Stimulated activated naive CD8-positive, alpha-beta T cell treated with anti-CD3 and anti-CD28 coated beads, Interleukin-15, Interleukin-2, amounts not matched to agents 100 ng/mL and 50 ng/mL, for 24 hours (primary cell): ENCODE measurements at regions not wholly inside any gene's neighbourhood (a gene's known extent, or its start where the extent isn't known, plus 50 kb on each side); places are given as distances from the start of the nearest gene placed in this dataset.
"Not testable (repeated sequence)": the region's sequence is repeated elsewhere in the genome, so short reads cannot be mapped to it uniquely, and the experiment has no call there.

ENCODE experiments used
- H3K27ac Mint-ChIP-seq: one replicate; pipeline ENCODE4 v1.8.0; 2021; ENCODE audit warnings: mild to moderate bottlenecking, mixed read lengths
- H3K27me3 Mint-ChIP-seq: one replicate; pipeline ENCODE4 v1.8.0; 2021; ENCODE audit warnings: mixed read lengths
- H3K36me3 Mint-ChIP-seq: one replicate; pipeline ENCODE4 v1.8.0; 2021; ENCODE audit warnings: low read depth, mixed read lengths
- H3K4me1 Mint-ChIP-seq: one replicate; pipeline ENCODE4 v1.8.0; 2021; ENCODE audit warnings: low read depth, mixed read lengths
- H3K4me3 Mint-ChIP-seq: one replicate; pipeline ENCODE4 v1.8.0; 2021; ENCODE audit warnings: mild to moderate bottlenecking, mixed read lengths
- H3K9me3 Mint-ChIP-seq: one replicate; pipeline ENCODE4 v1.8.0; 2021; ENCODE audit warnings: mixed read lengths

DNA sequence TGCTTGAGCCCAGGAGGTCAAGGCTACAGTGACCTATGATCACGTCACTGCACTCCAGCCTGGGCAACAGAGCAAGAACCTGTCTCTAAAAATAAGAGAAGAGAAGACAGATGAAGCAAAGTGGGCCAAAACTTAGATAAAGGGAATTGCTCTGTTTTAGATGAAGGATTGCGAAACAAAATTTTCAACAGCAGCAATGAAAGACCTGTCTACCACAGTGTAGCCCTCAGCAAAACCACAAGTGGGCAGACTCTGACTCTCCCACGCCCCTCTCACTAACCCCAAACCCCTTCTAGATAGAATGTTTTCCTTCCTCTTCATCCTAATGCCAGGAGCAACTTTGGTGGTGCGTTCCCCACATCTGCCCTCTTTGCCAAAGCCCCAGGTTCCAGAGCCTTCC, 105.6 kb upstream of the ALDH3B2 start:
- Mint-ChIP-seq H3K4me3 (no peak overlapping the region), H3K36me3 (no peaks in the 10 kb centered on the region), H3K27me3 (peaks cover 4% of the 10 kb centered on the region), H3K4me1 (peaks cover 4% of the 10 kb centered on the region), H3K9me3 (no peaks in the 10 kb centered on the region), H3K27ac (no peak overlapping the region)

GRCh38 chr11:67779189-67779875, 104.9 kb upstream of the ALDH3B2 start:
- not testable (repeated sequence) for H3K36me3 Mint-ChIP-seq, H3K9me3 Mint-ChIP-seq, H3K27me3 Mint-ChIP-seq, H3K27ac Mint-ChIP-seq, H3K4me1 Mint-ChIP-seq, H3K4me3 Mint-ChIP-seq

GRCh38 chr11:67776852-67777520, 102.6 kb upstream of the ALDH3B2 start:
- no peaks in the 10 kb centered on the region for H3K36me3 Mint-ChIP-seq
- H3K4me3 Mint-ChIP-seq, result no peak overlapping the region
- peaks cover 4% of the 10 kb centered on the region for H3K4me1 Mint-ChIP-seq
- H3K27me3 Mint-ChIP-seq, result peaks cover 9% of the 10 kb centered on the region
- no peak overlapping the region for H3K27ac Mint-ChIP-seq
- no peaks in the 10 kb centered on the region for H3K9me3 Mint-ChIP-seq

- H3K27ac Mint-ChIP-seq, H3K4me3 Mint-ChIP-seq, H3K9me3 Mint-ChIP-seq, H3K36me3 Mint-ChIP-seq, H3K4me1 Mint-ChIP-seq: not testable (repeated sequence)
- peaks cover 11% of the 10 kb centered on the region for H3K27me3 Mint-ChIP-seq
Observed at GRCh38 chr11:67774175-67774574, 99.8 kb upstream of the ALDH3B2 start.

- not testable (repeated sequence) for H3K4me3 Mint-ChIP-seq, H3K4me1 Mint-ChIP-seq, H3K27me3 Mint-ChIP-seq, H3K9me3 Mint-ChIP-seq, H3K27ac Mint-ChIP-seq, H3K36me3 Mint-ChIP-seq
Observed at GRCh38 chr11:67768001-67768730, 93.7 kb upstream of the ALDH3B2 start.

DNA sequence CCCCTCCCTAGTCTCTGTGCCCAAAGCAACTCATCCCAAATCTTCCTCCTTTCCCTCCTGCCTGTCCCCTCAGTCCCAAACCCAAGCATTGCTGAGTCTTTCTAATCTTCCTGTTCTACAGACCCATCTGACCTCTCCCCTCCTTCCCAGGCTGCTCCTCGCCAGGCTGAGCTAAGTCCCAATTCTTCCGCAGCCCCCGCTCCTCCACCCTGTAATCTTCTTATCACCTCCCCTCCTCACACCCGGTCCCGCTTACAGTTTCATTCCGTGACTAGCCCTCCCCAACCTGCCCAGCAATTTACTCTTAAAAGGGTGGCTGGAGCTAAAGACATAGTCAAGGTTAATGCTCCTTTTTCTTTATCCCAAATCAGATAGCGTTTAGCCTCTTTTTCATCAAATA, 86.8 kb upstream of the ALDH3B2 start:
- H3K36me3 Mint-ChIP-seq, H3K27me3 Mint-ChIP-seq, H3K9me3 Mint-ChIP-seq, H3K27ac Mint-ChIP-seq, H3K4me3 Mint-ChIP-seq, H3K4me1 Mint-ChIP-seq: not testable (repeated sequence)

DNA sequence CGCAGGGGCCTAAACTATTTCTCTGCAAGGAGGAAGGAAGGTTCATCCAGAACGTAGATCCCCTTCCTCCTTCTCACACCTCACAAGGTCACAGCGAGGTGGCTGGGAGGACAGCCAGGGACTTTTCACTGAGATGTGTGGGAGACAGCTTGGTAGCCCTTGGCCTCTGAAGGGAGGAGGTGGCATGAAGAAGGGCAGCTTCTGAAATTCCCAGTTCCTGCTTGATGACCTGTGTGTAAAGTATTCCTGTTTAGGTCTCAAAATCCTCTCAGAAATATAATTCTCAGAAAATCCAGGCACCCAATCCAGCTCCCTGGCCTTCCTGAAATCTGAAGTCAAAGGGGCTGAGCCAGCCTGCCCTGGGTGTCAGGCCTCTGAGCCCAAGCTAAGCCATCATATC, 84.9 kb upstream of the ALDH3B2 start:
- H3K36me3 Mint-ChIP-seq, H3K4me3 Mint-ChIP-seq, H3K27ac Mint-ChIP-seq, H3K27me3 Mint-ChIP-seq, H3K4me1 Mint-ChIP-seq, H3K9me3 Mint-ChIP-seq: not testable (repeated sequence)

- not testable (repeated sequence) for H3K36me3 Mint-ChIP-seq, H3K4me3 Mint-ChIP-seq, H3K4me1 Mint-ChIP-seq, H3K27me3 Mint-ChIP-seq, H3K9me3 Mint-ChIP-seq, H3K27ac Mint-ChIP-seq
Observed at GRCh38 chr11:67758467-67758866, 84.0 kb upstream of the ALDH3B2 start.

- H3K27ac Mint-ChIP-seq, H3K4me3 Mint-ChIP-seq, H3K36me3 Mint-ChIP-seq, H3K4me1 Mint-ChIP-seq, H3K9me3 Mint-ChIP-seq, H3K27me3 Mint-ChIP-seq: not testable (repeated sequence)
Observed at GRCh38 chr11:67758009-67758408, 83.6 kb upstream of the ALDH3B2 start.

GRCh38 chr11:67753820-67754219, 79.4 kb upstream of the ALDH3B2 start:
- H3K9me3 Mint-ChIP-seq, H3K36me3 Mint-ChIP-seq, H3K27me3 Mint-ChIP-seq, H3K27ac Mint-ChIP-seq, H3K4me1 Mint-ChIP-seq, H3K4me3 Mint-ChIP-seq: not testable (repeated sequence)

- Mint-ChIP-seq H3K4me3 (no peak overlapping the region), H3K27ac (peak overlapping the region; percentile 17), H3K27me3 (no peaks in the 10 kb centered on the region), H3K4me1 (no peaks in the 10 kb centered on the region), H3K36me3 (no peaks in the 10 kb centered on the region), H3K9me3 (peaks cover 4% of the 10 kb centered on the region)
Observed at GRCh38 chr11:67745181-67745726, 70.8 kb upstream of the ALDH3B2 start.

DNA sequence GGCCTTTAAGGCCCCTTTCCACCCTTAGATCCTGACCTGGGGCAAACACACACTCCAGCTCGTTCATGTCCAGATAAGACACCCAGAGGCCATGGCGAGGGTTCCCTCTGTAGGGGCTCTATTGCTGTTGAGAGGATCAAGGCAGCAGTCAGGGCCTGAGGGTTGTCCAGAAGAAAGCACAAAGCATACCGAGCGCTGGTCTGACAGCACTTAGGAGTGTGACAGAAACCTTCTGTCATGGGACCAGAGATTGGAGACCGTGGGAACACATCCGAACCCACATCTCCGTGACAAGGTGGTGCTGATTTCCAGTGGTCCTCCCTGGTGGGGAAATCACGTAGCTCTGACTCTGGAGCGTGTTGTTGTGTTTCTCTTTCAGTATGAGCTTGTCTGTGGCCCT, 69.8 kb upstream of the ALDH3B2 start:
- H3K36me3 Mint-ChIP-seq, H3K4me1 Mint-ChIP-seq, H3K27ac Mint-ChIP-seq, H3K4me3 Mint-ChIP-seq, H3K9me3 Mint-ChIP-seq, H3K27me3 Mint-ChIP-seq: not testable (repeated sequence)

- H3K27ac Mint-ChIP-seq, H3K4me1 Mint-ChIP-seq, H3K9me3 Mint-ChIP-seq, H3K36me3 Mint-ChIP-seq, H3K4me3 Mint-ChIP-seq: not testable (repeated sequence)
- peaks cover 23% of the 10 kb centered on the region for H3K27me3 Mint-ChIP-seq
Observed at GRCh38 chr11:67738231-67738630, 63.8 kb upstream of the ALDH3B2 start.

- not testable (repeated sequence) for H3K27ac Mint-ChIP-seq, H3K36me3 Mint-ChIP-seq, H3K4me1 Mint-ChIP-seq, H3K4me3 Mint-ChIP-seq, H3K9me3 Mint-ChIP-seq
- H3K27me3 Mint-ChIP-seq, result peaks cover 29% of the 10 kb centered on the region
Observed at GRCh38 chr11:67737562-67738080, 63.2 kb upstream of the ALDH3B2 start.

- Mint-ChIP-seq H3K36me3 (no peaks in the 10 kb centered on the region), H3K4me3 (peak overlapping the region; percentile 68), H3K4me1 (peaks cover 13% of the 10 kb centered on the region), H3K27me3 (peaks cover 26% of the 10 kb centered on the region), H3K27ac (no peak overlapping the region), H3K9me3 (peaks cover 4% of the 10 kb centered on the region)
Observed at GRCh38 chr11:67732045-67732787, 57.8 kb upstream of the ALDH3B2 start.
